CD4-positive, alpha-beta T cell treated with Interleukin-17A for 1 hour (primary cell): ENCODE measurements at regions not wholly inside any gene's neighbourhood (a gene's known extent, or its start where the extent isn't known, plus 50 kb on each side); places are given as distances from the start of the nearest gene placed in this dataset.

Experiments used
- DNase-seq: peaks from one replicate; pipeline ENCODE4 v3.0.0-alpha.2; 2020

DNA sequence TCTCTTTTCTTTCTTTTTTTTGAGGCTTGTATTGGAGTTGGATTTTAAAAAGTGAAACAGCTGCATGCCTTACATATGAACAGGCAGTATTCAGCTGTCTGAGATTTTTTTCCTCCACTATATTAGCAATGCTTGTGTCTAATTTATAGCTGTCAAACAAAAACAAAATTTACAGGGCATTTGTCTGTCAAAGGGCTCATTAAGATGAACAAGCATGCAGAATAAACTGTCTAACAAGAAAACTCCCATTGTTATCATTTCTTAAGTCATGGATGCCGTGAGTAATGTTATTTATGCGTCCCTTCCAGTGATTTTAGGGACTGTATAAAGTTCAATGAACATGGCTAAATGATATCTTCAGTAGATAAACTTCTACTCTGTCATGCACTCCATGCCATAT, 674.7 kb downstream of the PLCL1 start:
- DNase-seq, result no peak

DNA sequence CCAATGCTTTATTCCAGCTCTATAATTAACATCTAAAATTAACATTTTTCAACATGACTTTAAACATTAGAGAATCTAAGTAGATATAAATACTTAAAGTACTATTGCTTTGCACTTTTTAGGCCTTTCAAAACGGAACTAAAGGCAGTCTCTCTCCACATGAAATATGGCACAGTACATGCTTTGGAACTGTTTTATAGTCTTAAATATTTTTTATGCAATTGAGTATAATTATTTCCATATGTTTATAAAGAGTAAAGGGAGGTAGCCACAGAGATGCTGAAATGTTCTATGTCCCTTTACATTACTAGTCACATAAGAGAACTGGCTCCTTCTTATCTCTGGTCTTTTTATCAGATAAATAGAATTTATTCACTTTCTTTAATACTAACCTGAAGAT, 674.0 kb downstream of the PLCL1 start:
- no peak for DNase-seq

DNA sequence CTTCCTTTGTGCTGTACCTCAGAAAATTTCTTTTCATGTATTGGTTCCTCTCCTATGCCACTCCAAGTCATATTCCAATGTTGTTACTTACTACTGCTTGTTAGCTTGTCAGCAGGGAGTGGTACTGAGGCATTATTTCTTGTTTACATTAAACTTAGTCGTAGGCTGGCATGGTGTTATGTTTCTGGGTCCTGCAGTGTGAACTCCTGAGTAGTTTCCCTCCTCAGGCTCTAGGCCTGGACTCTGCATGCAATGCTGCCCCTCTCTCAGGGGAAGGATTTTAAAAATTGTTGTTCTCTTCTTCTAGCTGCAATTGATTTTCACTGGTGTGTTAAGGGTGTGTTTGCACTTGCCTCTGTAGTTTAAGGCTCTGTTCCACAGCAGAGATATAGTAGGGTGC, 671.6 kb downstream of the PLCL1 start:
- no peak for DNase-seq

DNA sequence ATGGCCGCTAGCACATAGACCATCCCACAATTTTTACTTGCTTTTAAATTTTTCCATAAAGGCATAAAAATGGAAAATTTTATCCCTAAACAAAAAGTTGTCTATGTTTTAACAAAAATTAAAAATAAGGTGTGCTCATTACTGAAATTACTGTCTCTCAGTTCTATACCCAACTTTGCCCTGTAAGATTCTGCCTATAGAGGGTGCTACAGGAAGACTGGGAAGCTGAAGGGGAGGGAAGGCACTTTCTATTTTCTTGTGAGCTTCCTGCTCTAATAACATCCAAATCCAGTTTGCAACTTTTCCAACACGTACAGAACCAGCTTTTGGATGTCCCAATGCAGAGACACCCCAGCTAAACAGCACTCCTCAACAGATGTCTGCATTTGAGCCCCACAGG, 666.9 kb downstream of the PLCL1 start:
- no peak for DNase-seq

DNA sequence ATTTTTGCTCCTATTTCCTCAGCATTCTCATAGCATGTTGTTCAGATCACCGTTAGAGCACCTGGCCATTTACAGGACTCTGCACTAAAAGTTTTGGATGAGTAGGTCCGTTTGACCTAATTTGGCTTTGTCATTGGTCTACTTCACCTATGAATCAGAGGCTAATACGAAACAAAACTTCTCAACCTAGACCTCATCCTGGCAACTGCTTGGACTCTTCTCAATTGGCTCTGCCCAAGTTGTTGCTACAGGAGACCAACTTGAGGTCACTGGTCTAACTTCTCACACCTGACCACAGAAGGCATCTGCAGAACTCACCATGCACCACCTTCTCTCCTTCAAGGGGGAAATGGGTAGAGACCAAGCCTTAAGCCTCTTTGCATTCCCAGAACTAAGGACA, 663.7 kb downstream of the PLCL1 start:
- no peak for DNase-seq

DNA sequence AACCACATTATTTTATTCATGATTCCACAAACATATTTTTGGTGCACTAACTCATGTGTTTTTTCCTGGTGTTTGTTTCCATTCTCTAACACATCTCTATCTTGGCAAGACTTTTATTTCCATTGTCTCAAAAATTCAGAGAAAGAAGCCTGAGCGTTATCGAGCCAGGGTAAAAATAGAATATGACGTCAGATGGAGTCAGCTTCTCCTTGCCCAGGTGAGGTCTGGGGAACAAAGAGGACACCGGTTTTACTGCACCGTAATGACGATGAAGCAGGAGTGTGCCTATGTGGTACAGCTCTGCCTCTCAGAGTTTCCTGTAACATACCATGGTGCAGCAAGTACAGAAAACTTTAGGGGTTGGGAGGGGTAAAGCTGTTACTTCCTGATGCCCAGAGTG, 661.6 kb downstream of the PLCL1 start:
- DNase-seq, result no peak

DNA sequence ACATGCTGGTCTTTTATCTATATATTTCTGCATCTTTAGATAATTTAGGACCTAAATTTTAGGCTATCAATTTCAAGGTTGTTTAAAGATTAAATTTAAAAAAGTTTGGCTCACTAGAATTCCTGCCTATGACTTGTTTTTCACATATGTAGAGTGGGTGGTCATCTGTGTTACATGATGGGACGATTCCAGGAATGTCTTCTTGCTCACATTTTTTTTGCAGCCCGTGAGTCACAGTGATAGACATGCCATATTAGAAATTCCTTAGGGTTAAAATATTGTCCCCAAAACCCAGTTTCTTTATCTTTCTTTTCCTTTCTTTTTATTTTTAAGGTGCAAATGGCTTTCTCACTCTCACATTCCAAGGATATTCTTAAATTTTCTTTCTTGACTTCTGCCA, 652.0 kb downstream of the PLCL1 start:
- DNase-seq, result no peak

DNA sequence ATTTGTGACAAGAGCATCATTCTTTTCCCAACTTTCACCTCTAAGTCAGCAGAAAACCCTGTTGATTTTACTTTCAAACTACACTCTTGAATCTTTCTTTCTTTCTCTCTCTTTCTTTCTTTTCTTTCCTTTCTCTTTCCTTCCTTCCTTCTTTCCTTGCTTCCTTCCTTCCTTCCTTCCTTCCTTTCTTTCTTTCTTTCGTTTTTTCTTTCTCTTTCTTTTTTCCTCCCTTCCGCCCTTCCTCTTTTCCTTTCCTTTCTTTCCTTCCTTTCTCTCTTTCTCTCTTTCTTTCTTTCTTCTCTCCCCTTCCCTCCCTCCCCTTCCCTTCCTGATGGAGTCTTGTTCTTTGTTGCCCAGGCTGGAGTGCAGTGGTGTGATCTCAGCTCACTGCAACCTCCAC, 649.5 kb downstream of the PLCL1 start:
- DNase-seq, result no peak

DNA sequence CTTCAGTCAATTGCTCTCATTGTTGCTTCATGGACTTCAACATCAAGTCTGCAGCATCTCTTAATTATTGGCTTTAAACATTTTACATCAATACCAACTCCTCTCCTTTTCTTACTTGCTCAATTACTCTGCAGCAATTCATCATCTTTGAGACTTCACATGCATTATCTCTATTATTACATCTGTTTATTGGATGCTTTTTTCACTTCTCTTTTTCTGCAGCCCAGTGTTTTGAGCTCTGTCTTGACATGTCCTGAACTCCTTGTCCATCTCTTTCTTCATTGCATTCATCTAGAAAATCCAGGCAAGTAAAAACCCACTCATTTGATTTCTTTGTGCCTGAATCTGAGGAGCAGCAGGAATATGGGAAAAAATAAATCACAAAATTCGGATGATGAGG, 647.9 kb downstream of the PLCL1 start:
- DNase-seq, result no peak

DNA sequence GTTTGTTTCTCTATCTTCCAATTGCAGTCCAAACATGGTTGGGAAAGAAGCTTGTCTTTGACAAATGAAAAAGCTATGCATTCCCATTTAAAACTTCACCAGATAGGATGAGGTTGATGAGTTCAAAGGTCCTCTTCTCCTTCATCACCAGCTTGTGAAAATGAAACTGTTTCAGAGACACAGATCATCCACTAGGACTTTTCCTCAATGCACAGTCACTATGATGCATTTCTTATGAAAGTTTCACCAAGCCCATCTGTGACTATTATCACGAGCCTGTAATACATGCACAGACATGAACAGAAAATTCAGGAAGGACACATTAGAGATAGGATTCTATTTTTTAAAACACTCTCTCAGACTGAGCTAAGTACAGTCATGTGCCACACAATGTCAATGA, 644.4 kb downstream of the PLCL1 start:
- no peak for DNase-seq

DNA sequence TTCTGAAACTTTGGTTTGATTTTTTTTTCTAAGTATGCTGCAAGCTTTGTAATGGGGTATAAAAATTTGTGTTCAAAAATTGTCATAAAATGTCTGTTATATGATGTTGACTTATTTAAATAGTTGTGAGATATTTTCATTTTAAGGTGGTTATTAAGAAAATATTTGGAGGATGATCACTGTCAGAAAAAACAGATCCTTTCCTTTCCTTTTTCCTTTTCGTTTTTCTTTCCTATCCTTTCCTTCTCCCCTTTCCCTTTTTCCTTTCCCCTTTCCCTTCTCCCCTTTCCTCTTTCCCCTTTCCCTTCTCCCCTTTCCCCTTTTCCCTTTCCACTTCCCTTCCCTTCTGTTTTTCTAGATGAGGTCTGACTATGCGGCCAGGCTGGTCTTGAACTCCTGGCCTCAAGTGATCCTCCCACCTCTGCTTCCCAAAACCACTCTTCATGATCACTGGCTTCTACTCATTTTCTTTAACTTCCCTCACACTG, 640.5 kb downstream of the PLCL1 start:
- no peak for DNase-seq

DNA sequence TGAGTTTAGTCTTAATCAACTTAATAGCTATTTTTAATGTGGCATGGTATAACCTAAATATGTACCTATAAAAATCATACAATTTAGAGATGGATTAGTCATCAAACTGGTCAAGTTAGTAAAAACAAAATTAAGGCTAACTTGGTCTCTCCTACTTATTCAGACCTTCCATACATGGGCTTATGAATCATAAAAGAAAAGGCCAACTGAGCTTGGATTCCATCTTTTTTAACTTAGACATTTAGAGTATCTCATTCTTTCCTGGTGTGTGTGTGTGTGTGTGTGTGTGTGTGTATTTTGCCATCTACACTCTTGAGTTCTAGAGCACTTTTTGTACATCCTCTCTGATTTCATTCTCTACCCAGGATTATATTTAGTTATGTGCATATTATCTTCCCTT, 637.5 kb downstream of the PLCL1 start:
- no peak for DNase-seq

DNA sequence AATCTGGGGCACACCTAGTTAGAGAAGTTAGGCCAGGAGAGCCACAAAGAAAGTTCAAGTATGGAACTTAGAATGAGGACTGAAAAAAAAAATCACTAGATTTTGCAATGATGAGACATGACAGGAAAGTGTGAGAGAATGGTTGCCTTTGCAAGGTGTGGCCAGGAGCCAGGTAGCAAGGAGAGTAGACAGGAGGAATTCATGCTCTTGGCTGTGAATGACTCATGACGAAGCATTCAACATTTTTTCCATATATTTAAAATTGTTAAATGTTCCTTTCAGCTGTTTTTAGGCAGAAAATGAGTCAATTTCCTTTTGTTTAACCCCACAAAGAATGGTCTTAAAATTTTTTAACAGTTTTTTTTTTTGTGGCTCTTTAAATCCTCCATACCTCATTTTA, 636.9 kb downstream of the PLCL1 start:
- no peak for DNase-seq

DNA sequence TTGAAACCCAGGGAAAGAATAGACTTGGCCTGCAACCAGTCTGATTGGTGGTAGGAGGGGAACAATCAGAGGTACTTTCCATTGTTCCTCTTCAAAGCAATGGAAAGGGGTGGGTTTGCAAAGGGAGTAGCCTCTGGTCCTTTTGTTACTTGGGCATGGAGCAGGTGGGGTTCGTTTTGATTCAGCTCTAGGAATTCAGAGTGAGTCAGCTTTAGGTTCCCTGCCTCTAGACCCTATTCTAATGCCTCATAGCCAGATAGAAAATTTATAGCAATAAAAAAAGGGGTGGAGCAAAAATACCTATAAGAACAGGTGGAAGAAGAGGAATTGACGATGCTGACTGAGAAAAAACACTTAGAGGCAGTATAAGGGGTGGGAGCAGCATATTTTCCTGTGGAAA, 636.4 kb downstream of the PLCL1 start:
- no peak for DNase-seq

DNA sequence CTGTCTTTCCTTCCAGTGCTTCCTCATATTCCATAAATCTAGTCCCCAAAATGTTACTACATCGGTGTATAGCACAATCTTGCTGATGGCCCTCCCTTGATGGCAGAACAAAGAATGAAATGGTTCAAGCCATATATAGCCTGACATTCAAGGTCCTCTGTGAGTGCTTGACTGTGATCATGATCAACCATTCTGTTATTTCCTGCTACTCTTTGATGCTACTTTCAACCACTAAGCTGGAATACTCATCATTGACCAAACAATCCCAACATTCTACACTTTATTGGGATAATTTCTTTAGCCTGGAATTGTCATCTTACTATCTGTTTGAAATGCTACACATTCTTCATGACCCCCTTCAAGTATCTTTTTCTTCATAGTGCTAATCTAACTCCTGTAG, 633.9 kb downstream of the PLCL1 start:
- no peak for DNase-seq

DNA sequence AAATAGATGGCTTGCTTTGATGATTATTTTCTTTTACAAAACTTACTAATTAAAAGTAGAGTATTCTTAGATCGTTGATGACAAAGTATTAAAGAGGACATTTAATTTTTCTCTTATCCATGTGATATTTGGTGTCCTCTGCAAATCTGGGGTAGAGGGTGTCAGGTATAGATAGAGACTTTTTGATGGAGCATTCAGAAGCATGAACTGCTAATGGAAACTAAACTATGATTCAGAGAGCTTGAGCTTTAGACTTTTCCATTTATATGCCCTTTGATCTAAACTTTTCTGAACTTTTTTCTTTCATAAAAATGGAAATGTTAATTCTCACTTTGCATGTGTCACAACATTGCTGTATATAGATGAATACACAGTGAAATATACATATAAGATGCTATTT, 619.7 kb downstream of the PLCL1 start:
- DNase-seq, result no peak

DNA sequence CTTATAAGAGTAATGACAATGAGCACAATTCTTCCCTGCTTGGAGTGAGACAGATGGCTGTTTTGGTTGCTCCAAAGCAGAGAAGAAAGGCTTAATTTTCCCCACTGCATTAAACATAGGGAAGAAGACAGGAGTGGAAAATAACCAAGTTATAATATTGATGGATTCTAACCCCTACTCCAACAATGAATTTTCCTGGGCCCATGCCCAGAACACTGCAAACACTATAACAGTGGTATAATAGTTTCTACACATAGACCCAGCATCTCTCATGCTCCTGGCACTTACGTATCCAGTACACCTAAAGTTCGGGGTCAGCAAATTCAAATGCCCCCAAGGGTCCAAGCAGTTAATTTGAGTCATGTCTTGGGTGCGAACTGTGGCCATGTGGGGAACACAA, 613.4 kb downstream of the PLCL1 start:
- no peak for DNase-seq

DNA sequence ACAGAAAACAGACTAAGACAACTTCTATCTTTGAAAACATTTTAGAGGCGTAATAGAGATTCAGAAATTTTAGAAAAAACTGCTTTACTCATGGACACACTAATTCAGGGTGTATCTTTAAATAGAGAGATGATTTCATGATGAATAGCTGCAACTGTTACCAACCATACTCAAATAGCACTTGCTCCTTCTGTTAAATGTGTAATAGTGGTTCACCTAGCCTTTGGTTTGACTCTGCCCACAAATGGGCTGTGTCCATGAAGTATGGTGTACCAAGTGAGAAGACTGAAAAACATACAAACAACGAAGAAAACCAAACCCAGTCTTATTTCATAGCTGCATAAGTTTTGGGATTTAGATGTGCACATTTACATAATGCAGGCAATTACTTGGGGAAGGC, 610.6 kb downstream of the PLCL1 start:
- no peak for DNase-seq

DNA sequence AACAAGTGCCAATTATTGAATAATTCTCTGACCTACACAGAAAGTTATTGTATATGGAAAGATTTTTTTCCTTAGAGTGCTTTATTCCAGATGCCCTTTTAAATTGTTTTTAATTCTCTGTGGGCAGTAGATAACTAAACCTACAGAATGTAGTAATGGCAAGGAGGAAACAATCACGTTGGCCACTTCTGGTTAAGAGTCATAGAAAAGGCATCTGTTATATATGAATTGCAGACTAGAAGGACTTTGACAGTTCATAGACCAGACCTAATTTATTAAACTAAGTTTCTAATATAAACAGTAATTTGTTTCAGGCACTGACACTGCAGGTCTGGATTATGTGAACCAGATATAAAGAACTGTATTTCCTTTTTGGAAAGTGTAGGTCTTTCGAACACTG, 607.5 kb downstream of the PLCL1 start:
- DNase-seq, result no peak

DNA sequence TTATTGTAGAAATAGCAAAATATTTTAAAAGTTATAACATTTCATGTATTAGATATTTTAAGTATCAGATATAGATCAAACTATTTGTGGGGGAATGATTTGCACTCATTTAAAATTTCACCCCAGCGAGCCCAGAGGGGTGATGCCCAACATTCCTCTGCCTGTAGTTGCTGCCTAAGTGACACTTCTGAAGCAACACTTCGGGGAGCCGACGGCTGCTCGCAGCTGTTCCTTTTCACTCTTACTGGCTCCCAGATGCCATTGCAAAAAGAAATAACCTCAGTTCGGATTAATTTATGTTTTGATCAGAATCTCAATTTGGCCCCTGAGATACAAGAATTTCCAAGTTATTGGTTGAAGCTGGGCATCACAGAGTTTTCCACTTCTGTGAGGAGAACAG, 603.8 kb downstream of the PLCL1 start:
- DNase-seq, result no peak

DNA sequence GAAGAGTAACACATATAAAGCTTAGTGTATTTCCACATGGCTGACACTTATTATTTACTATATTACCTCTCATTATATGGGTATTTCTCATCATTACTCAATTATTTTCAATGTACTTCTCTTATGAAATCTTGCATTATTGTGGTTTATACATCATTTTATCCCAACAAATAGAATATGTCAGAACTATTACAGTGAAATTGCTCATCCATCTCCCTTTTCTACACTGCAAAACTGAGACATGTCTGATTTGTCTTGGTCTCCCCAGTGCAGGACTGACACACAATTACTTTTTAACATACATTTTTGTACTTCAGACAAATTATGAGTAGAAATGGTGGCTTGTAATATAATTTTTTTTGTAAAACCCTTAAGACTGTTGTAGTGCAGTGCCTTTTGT, 600.9 kb downstream of the PLCL1 start:
- no peak for DNase-seq

DNA sequence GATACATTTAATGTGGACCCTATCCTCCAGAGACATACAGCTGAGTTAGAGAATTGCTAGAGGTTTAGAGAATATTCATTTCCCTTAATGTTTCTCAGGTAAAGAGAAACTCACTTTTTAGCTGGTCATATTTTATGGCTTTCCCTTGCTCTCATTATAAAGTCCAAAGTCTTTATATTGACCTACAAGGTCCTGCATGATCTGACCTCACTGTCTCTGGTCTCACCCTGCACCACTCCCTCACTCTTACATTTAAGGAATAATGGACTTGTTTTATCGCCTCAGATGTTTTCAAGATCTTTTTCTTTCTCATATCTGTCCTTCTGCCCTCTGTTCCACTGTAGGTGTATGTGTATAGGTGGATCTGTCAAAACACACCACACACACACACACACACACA, 597.3 kb downstream of the PLCL1 start:
- DNase-seq, result no peak

DNA sequence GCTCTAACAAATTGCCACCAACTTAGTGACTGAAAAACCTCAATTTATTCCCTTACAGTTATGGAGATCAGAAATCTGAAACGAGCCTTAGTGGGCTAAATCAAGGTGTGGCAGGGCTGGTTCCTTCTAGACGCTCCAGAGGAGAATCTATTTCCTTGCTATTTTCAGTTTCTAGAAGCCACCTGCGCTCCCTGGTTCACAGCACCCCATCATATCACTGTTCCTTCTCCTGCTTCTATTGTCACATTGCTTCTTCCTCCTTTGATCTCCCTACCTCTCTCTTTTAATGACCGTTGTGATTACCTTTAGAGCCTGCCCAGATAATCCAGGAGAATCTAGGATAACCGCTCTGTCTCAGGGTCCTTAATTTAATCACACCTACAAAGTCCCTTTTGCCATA, 596.6 kb downstream of the PLCL1 start:
- no peak for DNase-seq

DNA sequence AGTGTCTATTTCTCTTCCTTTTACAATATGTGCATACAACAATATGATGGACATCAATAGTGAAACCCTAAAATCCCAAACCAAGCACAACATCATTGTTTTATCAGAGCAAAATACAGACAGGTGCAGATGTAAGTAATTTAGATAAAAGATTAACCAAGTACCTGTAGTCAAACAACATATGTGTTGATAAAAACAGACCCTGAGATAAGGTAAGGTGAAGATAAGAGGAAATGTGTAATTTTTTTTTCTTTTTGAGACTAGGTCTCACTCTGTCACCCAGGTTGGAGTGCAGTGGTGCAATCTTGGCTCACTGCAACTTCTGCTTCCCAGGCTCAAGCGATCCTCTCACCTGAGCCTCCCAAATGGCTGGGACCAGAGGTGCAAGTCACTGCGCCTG, 589.8 kb downstream of the PLCL1 start:
- DNase-seq, result no peak

DNA sequence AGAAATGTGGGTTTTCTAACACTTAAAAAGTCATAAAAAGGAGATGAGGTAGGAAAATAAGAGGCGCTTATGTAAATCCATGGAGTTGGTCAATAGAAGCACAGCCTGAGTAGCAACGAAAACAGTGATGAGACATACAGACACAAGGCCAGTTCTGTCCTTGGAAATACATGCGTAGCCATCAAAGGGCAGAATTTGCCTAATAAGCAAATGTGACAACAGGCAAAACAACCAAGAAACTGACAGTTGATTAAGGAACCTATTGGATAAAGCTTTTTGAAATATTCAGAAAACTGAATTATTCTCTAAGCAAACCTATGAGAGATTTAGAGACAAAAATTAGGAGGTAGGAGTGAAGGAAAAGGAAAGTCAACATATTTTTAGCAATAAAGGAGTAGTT, 586.3 kb downstream of the PLCL1 start:
- no peak for DNase-seq

DNA sequence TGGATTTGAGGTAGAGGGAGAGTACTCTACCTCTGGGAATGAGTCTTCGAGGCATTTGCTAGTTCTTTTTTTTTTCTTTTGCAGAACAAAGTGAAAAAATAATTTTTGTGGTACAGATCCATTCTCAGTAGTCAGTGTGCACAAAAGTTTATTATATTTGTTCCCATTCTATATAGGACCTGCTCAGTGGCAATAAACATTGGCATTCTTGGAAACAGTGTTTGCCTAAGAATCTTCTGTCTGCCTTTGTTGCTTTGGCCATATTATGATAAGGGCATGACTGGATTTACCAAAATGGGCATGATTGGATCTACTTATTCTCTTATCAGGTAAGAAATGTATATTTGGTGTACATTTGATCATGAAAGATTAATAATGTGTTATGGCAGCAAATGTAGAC, 583.3 kb downstream of the PLCL1 start:
- DNase-seq, result no peak
